OCI-LY7 (cell line): ENCODE measurements at regions not wholly inside any gene's neighbourhood (a gene's known extent, or its start where the extent isn't known, plus 50 kb on each side); places are given as distances from the start of the nearest gene placed in this dataset.
"Not testable (repeated sequence)": the region's sequence is repeated elsewhere in the genome, so short reads cannot be mapped to it uniquely, and the experiment has no call there.

Experiments
- BruUV-seq: library from RNA; stranded (reverse); fragments of 400-500 nt; replicated peaks from 2 replicates; lab custom pipeline; 2021; lab: Mats Ljungman, UMichigan
- CTCF ChIA-PET: fragments of 300-600 bp; sonication (Branson Sonifier 250); formaldehyde crosslinking; loops from one replicate; lab custom pipeline; 2022; ENCODE audit warnings: antibody characterized with exemption; ENCODE audit not compliant: unreplicated experiment; lab: Charles Lee
- POLR2A ChIA-PET: fragments of 300-600 bp; sonication (Branson Sonifier 250); formaldehyde crosslinking; loops from one replicate; lab custom pipeline; 2022; ENCODE audit warnings: antibody characterized with exemption; lab: Charles Lee
- DNase-seq: peaks from one replicate; pipeline ENCODE4 v3.0.0-alpha.2; 2015; ENCODE audit warnings: low spot score
- H2AFZ ChIP-seq: fragments of 200-600 bp; sonication (generic), shearing (Covaris generic); 2 replicates; pipeline ENCODE4 v1.6.1; 2014; ENCODE audit warnings: mild to moderate bottlenecking, antibody characterized with exemption, low read length, moderate library complexity
- H3K27ac ChIP-seq: fragments of 200-600 bp; sonication (generic); 2 replicates; pipeline ENCODE4 v1.5.1; 2014; ENCODE audit warnings: mixed run types, low read depth, mild to moderate bottlenecking, moderate library complexity, low read length, inconsistent platforms; ENCODE audit not compliant: poor library complexity, severe bottlenecking
- H3K36me3 ChIP-seq: fragments of 200-600 bp; sonication (generic); 2 replicates; pipeline ENCODE4 v1.6.1; 2014; ENCODE audit warnings: mild to moderate bottlenecking, antibody characterized with exemption, low read length, moderate library complexity, mixed read lengths; ENCODE audit not compliant: insufficient read depth
- H3K4me1 ChIP-seq: fragments of 200-600 bp; sonication (generic); 2 replicates; pipeline ENCODE4 v1.5.1; 2014; ENCODE audit warnings: mild to moderate bottlenecking, low read length; ENCODE audit not compliant: insufficient read depth, poor library complexity, severe bottlenecking
- H3K4me2 ChIP-seq: fragments of 200-600 bp; sonication (generic); 2 replicates; pipeline ENCODE4 v1.6.1; 2014; ENCODE audit warnings: mild to moderate bottlenecking, low read length
- H3K4me3 ChIP-seq: fragments of 200-600 bp; sonication (generic); 2 replicates; pipeline ENCODE4 v1.5.1; 2014; ENCODE audit warnings: mild to moderate bottlenecking, low read depth, low read length; ENCODE audit not compliant: poor library complexity, severe bottlenecking
- H3K79me2 ChIP-seq: fragments of 200-600 bp; sonication (generic); 2 replicates; pipeline ENCODE4 v1.6.1; 2016; ENCODE audit warnings: low read depth, mild to moderate bottlenecking, low read length, moderate library complexity, mixed read lengths; ENCODE audit not compliant: insufficient read depth
- H3K9me2 ChIP-seq: fragments of 200-600 bp; sonication (generic); 2 replicates; pipeline ENCODE4 v1.6.1; 2016; ENCODE audit warnings: mild to moderate bottlenecking, low read length, mixed read lengths; ENCODE audit not compliant: insufficient read depth
- H3K9me3 ChIP-seq: fragments of 200-600 bp; sonication (generic); 2 replicates; pipeline ENCODE4 v1.6.1; 2014; ENCODE audit warnings: mild to moderate bottlenecking, mixed run types, low read length, mixed read lengths
- H4K20me1 ChIP-seq: fragments of 200-600 bp; sonication (generic); 2 replicates; pipeline ENCODE4 v1.6.1; 2014; ENCODE audit warnings: mild to moderate bottlenecking, antibody characterized with exemption, low read length, moderate library complexity, mixed read lengths; ENCODE audit not compliant: insufficient read depth
- EZH2phosphoT487 ChIP-seq: fragments of 200-600 bp; sonication (generic); IDR thresholded peaks from 2 replicates; pipeline ENCODE4 v1.6.1; 2018; ENCODE audit warnings: low read depth, borderline replicate concordance, mild to moderate bottlenecking, mixed run types, antibody characterized with exemption, low read length, moderate library complexity, mixed read lengths
- intact Hi-C: fragments of 100-400 bp; cut with micrococcal nuclease; formaldehyde crosslinking; loops from one replicate; pipeline ENCODE4 v1.10.0; 2022; ENCODE audit not compliant: unreplicated experiment
- TF ChIP-seq, protein P1 (sequence below): fragments of 200-600 bp; sonication (generic); conservative IDR thresholded peaks from 2 replicates; pipeline ENCODE4 v1.5.1; 2014; ENCODE audit warnings: mild to moderate bottlenecking, antibody characterized with exemption, low read length, moderate library complexity, mixed read lengths

DNA sequence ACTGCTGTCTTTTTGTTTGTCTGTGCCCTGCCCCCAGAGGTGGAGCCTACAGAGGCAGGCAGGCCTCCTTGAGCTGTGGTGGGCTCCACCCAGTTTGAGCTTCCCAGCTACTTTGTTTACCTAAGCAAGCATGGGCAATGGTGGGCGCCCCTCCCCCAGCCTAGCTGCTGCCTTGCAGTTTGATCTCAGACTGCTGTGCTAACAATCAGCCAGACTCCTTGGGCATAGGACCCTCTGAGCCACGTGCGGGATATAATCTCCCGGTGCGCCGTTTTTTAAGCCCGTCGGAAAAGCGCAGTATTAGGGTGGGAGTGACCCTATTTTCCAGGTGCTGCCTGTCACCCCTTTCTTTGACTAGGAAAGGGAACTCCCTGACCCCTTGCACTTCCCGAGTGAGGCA lies 81.1 kb upstream of the ANKRD30A start:
- H2AFZ ChIP-seq, H3K9me2 ChIP-seq, H3K4me3 ChIP-seq, H3K36me3 ChIP-seq, H3K9me3 ChIP-seq, H3K4me2 ChIP-seq, H4K20me1 ChIP-seq, intact Hi-C loops, BruUV-seq, H3K27ac ChIP-seq, H3K79me2 ChIP-seq, POLR2A ChIA-PET, DNase-seq, H3K4me1 ChIP-seq: not testable (repeated sequence)
- CTCF ChIA-PET: interaction anchor here (0.6 kb wide), 1 partner anchor 16 kb away, joined by 3 read pairs; no protein-coding TSS in a partner anchor

DNA sequence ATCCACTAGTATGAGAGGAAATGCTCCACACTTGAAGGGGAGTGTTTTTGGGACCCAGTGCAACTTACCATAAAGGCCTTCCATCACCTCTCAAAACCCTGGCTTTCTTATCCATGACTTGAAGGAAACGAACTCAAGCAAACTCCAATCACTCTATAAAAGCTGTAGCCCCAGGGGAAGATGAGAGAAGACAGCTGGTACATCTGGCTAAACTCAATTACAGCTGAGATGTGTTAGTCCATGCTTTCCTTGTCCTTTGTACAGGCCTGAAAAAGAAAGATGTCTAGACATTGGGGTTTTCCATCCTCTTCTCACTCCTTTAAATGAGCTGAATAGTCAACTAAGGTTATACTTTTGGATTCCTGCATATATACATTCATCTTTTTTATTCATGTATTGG lies 89.5 kb upstream of the ANKRD30A start:
- Histone ChIP-seq H3K79me2 (no peaks in the 10 kb centered on the region), H3K36me3 (no peaks in the 10 kb centered on the region), H3K4me3 (no peak overlapping the region), H3K9me2 (no peaks in the 10 kb centered on the region), H3K4me2 (no peak overlapping the region), H2AFZ (no peak overlapping the region), H3K9me3 (no peaks in the 10 kb centered on the region), H4K20me1 (no peaks in the 10 kb centered on the region), H3K27ac (no peak overlapping the region), H3K4me1 (no peaks in the 10 kb centered on the region)
- ChIA-PET POLR2A (interaction anchor here (1.3 kb wide), 1 partner anchor 68 kb away, joined by 3 read pairs; no protein-coding TSS in a partner anchor), CTCF (no interaction called here)
- no peak for DNase-seq
- no TSS peak for BruUV-seq
- intact Hi-C loops: no loop called here
- TF ChIP-seq, protein P1, sequence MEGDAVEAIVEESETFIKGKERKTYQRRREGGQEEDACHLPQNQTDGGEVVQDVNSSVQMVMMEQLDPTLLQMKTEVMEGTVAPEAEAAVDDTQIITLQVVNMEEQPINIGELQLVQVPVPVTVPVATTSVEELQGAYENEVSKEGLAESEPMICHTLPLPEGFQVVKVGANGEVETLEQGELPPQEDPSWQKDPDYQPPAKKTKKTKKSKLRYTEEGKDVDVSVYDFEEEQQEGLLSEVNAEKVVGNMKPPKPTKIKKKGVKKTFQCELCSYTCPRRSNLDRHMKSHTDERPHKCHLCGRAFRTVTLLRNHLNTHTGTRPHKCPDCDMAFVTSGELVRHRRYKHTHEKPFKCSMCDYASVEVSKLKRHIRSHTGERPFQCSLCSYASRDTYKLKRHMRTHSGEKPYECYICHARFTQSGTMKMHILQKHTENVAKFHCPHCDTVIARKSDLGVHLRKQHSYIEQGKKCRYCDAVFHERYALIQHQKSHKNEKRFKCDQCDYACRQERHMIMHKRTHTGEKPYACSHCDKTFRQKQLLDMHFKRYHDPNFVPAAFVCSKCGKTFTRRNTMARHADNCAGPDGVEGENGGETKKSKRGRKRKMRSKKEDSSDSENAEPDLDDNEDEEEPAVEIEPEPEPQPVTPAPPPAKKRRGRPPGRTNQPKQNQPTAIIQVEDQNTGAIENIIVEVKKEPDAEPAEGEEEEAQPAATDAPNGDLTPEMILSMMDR: no peak
- TF ChIP-seq EZH2phosphoT487: no peak

DNA sequence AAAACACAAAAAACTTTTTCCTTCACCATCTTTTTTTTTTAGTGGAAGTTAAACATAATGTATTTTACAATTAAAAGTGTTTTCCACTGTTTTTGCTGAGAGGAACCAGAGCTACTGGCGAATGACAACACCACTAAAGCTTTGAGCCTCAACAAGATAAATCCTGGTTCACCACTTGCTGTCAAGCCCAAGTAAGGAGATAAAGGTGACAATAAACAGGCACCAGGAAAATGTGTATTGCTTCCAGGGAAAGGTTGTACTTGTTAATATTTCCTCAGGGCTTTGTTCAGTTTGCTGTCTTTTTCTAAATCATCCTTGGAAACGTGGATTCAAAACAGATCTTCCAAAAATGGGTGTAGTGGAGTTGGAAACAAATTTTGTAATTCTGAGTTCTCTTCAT lies 109.9 kb upstream of the ANKRD30A start:
- no peaks in the 10 kb centered on the region for H3K36me3 ChIP-seq
- H3K4me2 ChIP-seq: no peak overlapping the region
- BruUV-seq: no TSS peak
- H4K20me1 ChIP-seq: no peaks in the 10 kb centered on the region
- no peak for TF ChIP-seq EZH2phosphoT487
- TF ChIP-seq, protein P1: no peak
- no peak overlapping the region for H3K4me3 ChIP-seq
- ChIA-PET POLR2A (no interaction called here), CTCF (no interaction called here)
- H3K9me3 ChIP-seq: no peaks in the 10 kb centered on the region
- no peaks in the 10 kb centered on the region for H3K4me1 ChIP-seq
- no peaks in the 10 kb centered on the region for H3K9me2 ChIP-seq
- intact Hi-C loops: no loop called here
- no peaks in the 10 kb centered on the region for H3K79me2 ChIP-seq
- no peak overlapping the region for H2AFZ ChIP-seq
- H3K27ac ChIP-seq: no peak overlapping the region
- DNase-seq: no peak
